Ovary (tissue), 3 donors: ENCODE measurements at regions not wholly inside any gene's neighbourhood (a gene's known extent, or its start where the extent isn't known, plus 50 kb on each side); places are given as distances from the start of the nearest gene placed in this dataset.

Experiments used
- CTCF ChIP-seq, 3 donors: fragments of 450-650 bp in 2 of 3; fragments of 200-600 bp in 1 of 3; IDR thresholded peaks; one replicate each; pipeline versions ENCODE4 v1.5.1 to v1.8.0; 2016 to 2022; ENCODE audit warnings: antibody characterized with exemption in 3 of 3, mild to moderate bottlenecking in 1 of 3
- EP300 ChIP-seq: sonication (generic); formaldehyde crosslinking; IDR thresholded peaks from one replicate; pipeline ENCODE4 v1.6.1; 2017; ENCODE audit warnings: antibody characterized with exemption
- POLR2A ChIP-seq: fragments of 450-650 bp; IDR thresholded peaks from one replicate; pipeline ENCODE4 v1.6.1; 2017; ENCODE audit warnings: antibody characterized with exemption, mild to moderate bottlenecking, moderate library complexity
- donor health status: DM: no; HTN: no; CAD: no.

DNA sequence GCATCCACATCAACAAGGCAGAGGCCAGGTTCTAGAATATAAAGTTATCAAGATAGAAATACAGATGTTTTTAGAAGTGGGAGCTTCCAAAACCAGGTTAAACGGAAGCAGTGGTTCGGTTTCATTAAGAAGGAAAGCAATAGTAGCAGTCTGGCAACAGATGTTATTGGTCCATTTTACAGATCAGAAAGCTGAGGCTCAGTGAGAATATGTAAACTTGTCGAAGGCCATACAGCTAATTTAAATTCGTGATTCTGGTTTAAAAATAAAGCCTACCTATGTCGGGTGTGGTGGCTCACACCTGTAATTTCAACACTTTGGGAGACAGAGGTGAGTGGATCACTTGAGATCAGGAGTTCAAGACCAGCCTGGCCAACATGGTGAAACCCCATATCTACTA lies 160.6 kb downstream of the ARRDC3 start:
- no peak for TF ChIP-seq CTCF (IDR thresholded peaks at IDR 0.05)
- no peak for TF ChIP-seq POLR2A
- TF ChIP-seq EP300: no peak
